Liver (tissue), 8 donors: ENCODE measurements at regions not wholly inside any gene's neighbourhood (a gene's known extent, or its start where the extent isn't known, plus 50 kb on each side); places are given as distances from the start of the nearest gene placed in this dataset.

Experiments used
- DNase-seq: peaks from one replicate; pipeline ENCODE4 v3.0.0-alpha.2; 2017; ENCODE audit warnings: low spot score
- H3K27ac ChIP-seq, 2 donors: one replicate each; pipeline ENCODE4 v1.7.0; 2013; ENCODE audit warnings: inconsistent platforms in 2 of 2, low read length in 2 of 2, control low read depth in 1 of 2, low read depth in 1 of 2, mild to moderate bottlenecking in 1 of 2
- H3K27me3 ChIP-seq, 4 donors: one replicate each; pipeline versions ENCODE4 v1.6.1 to v1.7.0; 2013; ENCODE audit warnings: low read length in 3 of 4, inconsistent platforms in 1 of 4, mild to moderate bottlenecking in 1 of 4, moderate library complexity in 1 of 4; ENCODE audit not compliant: control insufficient read depth in 4 of 4, insufficient read depth in 4 of 4
- H3K36me3 ChIP-seq, 4 donors: one replicate each; pipeline versions ENCODE4 v1.6.1 to v1.7.0; 2013; ENCODE audit warnings: low read length in 3 of 4, mild to moderate bottlenecking in 3 of 4, low read depth in 1 of 4, moderate library complexity in 1 of 4; ENCODE audit not compliant: control insufficient read depth in 4 of 4, insufficient read depth in 3 of 4
- H3K4me1 ChIP-seq, 4 donors: one replicate each; pipeline versions ENCODE4 v1.6.1 to v1.7.0; 2013; ENCODE audit warnings: low read length in 3 of 4, mild to moderate bottlenecking in 3 of 4, moderate library complexity in 1 of 4; ENCODE audit not compliant: control insufficient read depth in 4 of 4, insufficient read depth in 4 of 4
- H3K4me3 ChIP-seq, 3 donors: one replicate each; pipeline versions ENCODE4 v1.6.1 to v1.7.0; 2013; ENCODE audit warnings: low read length in 3 of 3, control low read depth in 1 of 3, low read depth in 1 of 3, mild to moderate bottlenecking in 1 of 3
- H3K9ac ChIP-seq, 2 donors: one replicate each; pipeline ENCODE4 v1.7.0; 2013; ENCODE audit warnings: low read length in 2 of 2, mild to moderate bottlenecking in 2 of 2, moderate library complexity in 2 of 2, control low read depth in 1 of 2, low read depth in 1 of 2
- H3K9me3 ChIP-seq, 4 donors: one replicate each; pipeline versions ENCODE4 v1.6.1 to v1.7.0; 2013; ENCODE audit warnings: low read length in 3 of 4; ENCODE audit not compliant: control insufficient read depth in 4 of 4
- EGR1 ChIP-seq, 2 donors: IDR thresholded peaks; 2 replicates each; pipeline ENCODE4 v1.6.1; 2016 to 2018; ENCODE audit warnings: antibody characterized with exemption in 2 of 2, low read depth in 2 of 2
- FOXA1 ChIP-seq: IDR thresholded peaks from 2 replicates; pipeline ENCODE4 v1.6.1; 2016; ENCODE audit warnings: antibody characterized with exemption
- FOXA2 ChIP-seq: IDR thresholded peaks from 2 replicates; pipeline ENCODE4 v1.6.1; 2016; ENCODE audit warnings: antibody characterized with exemption
- GABPA ChIP-seq, 2 donors: IDR thresholded peaks in 1 of 2; conservative IDR thresholded peaks in 1 of 2; 2 replicates each; pipeline ENCODE4 v1.6.1; 2016; ENCODE audit warnings: antibody characterized with exemption in 2 of 2, mild to moderate bottlenecking in 1 of 2, moderate library complexity in 1 of 2
- HNF4A ChIP-seq, 2 donors: conservative IDR thresholded peaks; 2 replicates each; pipeline ENCODE4 v1.6.1; 2016; ENCODE audit warnings: antibody characterized with exemption in 2 of 2, mild to moderate bottlenecking in 2 of 2
- JUND ChIP-seq, 2 donors: IDR thresholded peaks; 2 replicates each; pipeline ENCODE4 v1.6.1; 2016; ENCODE audit warnings: antibody characterized with exemption in 2 of 2
- NR2F2 ChIP-seq: IDR thresholded peaks from 2 replicates; pipeline ENCODE4 v1.6.1; 2016; ENCODE audit warnings: antibody characterized with exemption
- RAD21 ChIP-seq, 2 donors: IDR thresholded peaks; 2 replicates each; pipeline ENCODE4 v1.6.1; 2016; ENCODE audit warnings: antibody characterized with exemption in 2 of 2, mild to moderate bottlenecking in 2 of 2
- SP1 ChIP-seq: IDR thresholded peaks from 2 replicates; pipeline ENCODE4 v1.6.1; 2018; ENCODE audit warnings: antibody characterized with exemption, mild to moderate bottlenecking
- TAF1 ChIP-seq: conservative IDR thresholded peaks from 2 replicates; pipeline ENCODE4 v1.6.1; 2016; ENCODE audit warnings: antibody characterized with exemption, mild to moderate bottlenecking
- YY1 ChIP-seq: IDR thresholded peaks from 2 replicates; pipeline ENCODE4 v1.6.1; 2016; ENCODE audit warnings: antibody characterized with exemption, mild to moderate bottlenecking
- WGBS: extraction: QIAGEN DNeasy Blood & Tissue Kit; methylation state at CpG from one replicate; pipeline ENCODE4 v1.1.7; 2013; 5-methylcytosine and 5-hydroxymethylcytosine counted together
- TF ChIP-seq, protein P1 (sequence below): IDR thresholded peaks from 2 replicates; pipeline ENCODE4 v1.6.1; 2016; ENCODE audit warnings: antibody characterized with exemption, mild to moderate bottlenecking
- TF ChIP-seq, protein P2 (sequence below): fragments of 150-350 bp; IDR thresholded peaks from 2 replicates; pipeline ENCODE4 v1.5.1; 2017; ENCODE audit warnings: improper control_type of control experiment, low read depth, low read length; ENCODE audit not compliant: missing input control
- TF ChIP-seq, protein P3 (sequence below): IDR thresholded peaks from 2 replicates; pipeline ENCODE4 v1.6.1; 2016; ENCODE audit warnings: antibody characterized with exemption
- donor health status: healthy.
- donor health status: healthy.
- donor health status: healthy.
- donor health status: healthy.
- donor health status: healthy.

DNA sequence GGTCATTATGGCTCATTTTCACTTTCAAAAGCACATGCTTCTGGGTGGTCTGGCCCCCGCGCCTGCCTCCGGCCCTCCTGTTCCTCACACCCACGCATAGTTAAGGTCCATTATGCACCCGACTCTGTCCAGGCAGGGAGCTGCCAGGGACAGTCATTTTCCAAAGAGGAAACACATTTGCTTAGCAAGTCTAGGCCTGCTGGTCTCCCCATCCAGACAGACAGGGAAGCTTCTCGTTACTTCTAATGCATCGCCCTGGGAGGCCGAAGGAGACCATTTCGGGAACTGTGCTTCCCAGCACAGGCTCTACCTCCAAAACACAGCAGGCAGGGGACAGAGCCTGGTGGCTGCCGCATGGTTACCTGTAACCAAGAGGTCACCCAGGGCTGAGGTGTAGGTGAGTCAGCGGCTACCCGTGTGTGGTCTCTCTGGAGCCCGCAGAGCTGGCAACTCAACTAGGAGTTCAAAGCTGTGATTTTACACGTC is 87.1 kb upstream of the SHANK2 start (continued):
- TF ChIP-seq, protein P1, sequence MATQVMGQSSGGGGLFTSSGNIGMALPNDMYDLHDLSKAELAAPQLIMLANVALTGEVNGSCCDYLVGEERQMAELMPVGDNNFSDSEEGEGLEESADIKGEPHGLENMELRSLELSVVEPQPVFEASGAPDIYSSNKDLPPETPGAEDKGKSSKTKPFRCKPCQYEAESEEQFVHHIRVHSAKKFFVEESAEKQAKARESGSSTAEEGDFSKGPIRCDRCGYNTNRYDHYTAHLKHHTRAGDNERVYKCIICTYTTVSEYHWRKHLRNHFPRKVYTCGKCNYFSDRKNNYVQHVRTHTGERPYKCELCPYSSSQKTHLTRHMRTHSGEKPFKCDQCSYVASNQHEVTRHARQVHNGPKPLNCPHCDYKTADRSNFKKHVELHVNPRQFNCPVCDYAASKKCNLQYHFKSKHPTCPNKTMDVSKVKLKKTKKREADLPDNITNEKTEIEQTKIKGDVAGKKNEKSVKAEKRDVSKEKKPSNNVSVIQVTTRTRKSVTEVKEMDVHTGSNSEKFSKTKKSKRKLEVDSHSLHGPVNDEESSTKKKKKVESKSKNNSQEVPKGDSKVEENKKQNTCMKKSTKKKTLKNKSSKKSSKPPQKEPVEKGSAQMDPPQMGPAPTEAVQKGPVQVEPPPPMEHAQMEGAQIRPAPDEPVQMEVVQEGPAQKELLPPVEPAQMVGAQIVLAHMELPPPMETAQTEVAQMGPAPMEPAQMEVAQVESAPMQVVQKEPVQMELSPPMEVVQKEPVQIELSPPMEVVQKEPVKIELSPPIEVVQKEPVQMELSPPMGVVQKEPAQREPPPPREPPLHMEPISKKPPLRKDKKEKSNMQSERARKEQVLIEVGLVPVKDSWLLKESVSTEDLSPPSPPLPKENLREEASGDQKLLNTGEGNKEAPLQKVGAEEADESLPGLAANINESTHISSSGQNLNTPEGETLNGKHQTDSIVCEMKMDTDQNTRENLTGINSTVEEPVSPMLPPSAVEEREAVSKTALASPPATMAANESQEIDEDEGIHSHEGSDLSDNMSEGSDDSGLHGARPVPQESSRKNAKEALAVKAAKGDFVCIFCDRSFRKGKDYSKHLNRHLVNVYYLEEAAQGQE, result no peak
- no peak for TF ChIP-seq NR2F2

DNA sequence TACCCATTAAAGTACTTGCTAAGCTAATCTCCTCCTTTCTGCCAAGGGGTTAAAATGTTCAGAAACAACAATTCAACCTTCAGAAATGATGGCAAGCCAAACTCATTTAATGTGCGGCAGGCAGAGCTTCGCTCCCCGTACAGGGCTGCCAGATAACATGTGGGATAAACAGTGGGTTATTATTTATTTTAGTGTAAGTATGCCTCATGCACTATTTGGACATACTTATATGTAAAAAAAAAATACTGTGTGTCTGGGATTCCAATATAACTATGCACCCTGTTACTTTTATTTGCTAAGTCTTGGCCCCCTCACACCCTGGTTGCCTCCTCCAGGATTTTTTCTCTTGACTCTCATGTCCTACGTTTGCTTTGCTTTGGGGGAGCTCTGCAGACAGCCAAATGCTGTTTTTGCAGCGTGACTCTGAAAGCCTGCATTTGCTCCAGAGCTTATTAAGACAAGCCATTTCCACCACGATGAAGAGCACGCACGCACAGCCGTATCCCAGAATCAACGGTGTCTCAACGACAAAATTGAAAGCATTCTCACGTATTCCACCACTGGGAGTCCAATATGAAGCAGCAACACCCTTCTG is 86.5 kb upstream of the SHANK2 start:
- Histone ChIP-seq H3K4me1 (peaks cover 0 to 8% (median 3%) of the 10 kb centered on the region in 4 donors), H3K4me3 (no peak overlapping the region), H3K9ac (no peak overlapping the region), H3K27me3 (no peaks in the 10 kb centered on the region), H3K27ac (no peak overlapping the region), H3K9me3 (no peaks in the 10 kb centered on the region), H3K36me3 (no peaks in the 10 kb centered on the region)
- TF ChIP-seq SP1 (no peak), TAF1 (no peak), GABPA (IDR thresholded peaks at IDR 0.05 in 1 of 2, conservative IDR thresholded peaks at IDR 0.05 in 1 of 2) (no peak), FOXA1 (no peak), NR2F2 (no peak), YY1 (no peak), HNF4A (conservative IDR thresholded peaks at IDR 0.05) (no peak), JUND (IDR thresholded peaks at IDR 0.05) (no peak), RAD21 (IDR thresholded peaks at IDR 0.05) (no peak), FOXA2 (no peak), EGR1 (IDR thresholded peaks at IDR 0.05; ENCODE audit: low read depth in 2 of 2) (no peak)
- TF ChIP-seq, protein P1, result no peak
- TF ChIP-seq, protein P2, sequence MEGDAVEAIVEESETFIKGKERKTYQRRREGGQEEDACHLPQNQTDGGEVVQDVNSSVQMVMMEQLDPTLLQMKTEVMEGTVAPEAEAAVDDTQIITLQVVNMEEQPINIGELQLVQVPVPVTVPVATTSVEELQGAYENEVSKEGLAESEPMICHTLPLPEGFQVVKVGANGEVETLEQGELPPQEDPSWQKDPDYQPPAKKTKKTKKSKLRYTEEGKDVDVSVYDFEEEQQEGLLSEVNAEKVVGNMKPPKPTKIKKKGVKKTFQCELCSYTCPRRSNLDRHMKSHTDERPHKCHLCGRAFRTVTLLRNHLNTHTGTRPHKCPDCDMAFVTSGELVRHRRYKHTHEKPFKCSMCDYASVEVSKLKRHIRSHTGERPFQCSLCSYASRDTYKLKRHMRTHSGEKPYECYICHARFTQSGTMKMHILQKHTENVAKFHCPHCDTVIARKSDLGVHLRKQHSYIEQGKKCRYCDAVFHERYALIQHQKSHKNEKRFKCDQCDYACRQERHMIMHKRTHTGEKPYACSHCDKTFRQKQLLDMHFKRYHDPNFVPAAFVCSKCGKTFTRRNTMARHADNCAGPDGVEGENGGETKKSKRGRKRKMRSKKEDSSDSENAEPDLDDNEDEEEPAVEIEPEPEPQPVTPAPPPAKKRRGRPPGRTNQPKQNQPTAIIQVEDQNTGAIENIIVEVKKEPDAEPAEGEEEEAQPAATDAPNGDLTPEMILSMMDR, result no peak
- TF ChIP-seq, protein P3, sequence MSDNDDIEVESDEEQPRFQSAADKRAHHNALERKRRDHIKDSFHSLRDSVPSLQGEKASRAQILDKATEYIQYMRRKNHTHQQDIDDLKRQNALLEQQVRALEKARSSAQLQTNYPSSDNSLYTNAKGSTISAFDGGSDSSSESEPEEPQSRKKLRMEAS, result no peak
- WGBS, result 81% methylated on average over 12 of the region's 12 CpGs
- no peak for DNase-seq
